HEK293 (cell line): ENCODE measurements at regions not wholly inside any gene's neighbourhood (a gene's known extent, or its start where the extent isn't known, plus 50 kb on each side); places are given as distances from the start of the nearest gene placed in this dataset.

Experiments
- CTCF ChIA-PET: fragments of 350-600 bp; formaldehyde crosslinking; extraction: SDS; loops from one replicate; lab custom pipeline; 2021; ENCODE audit warnings: antibody characterized with exemption; lab: Yijun Ruan, JAX
- POLR2A ChIA-PET: fragments of 300-600 bp; formaldehyde crosslinking; extraction: SDS; loops from one replicate; lab custom pipeline; 2020; ENCODE audit warnings: antibody characterized with exemption, inconsistent platforms; lab: Yijun Ruan, JAX
- H3K27ac ChIP-seq: fragments of 200-500 bp; sonication (Bioruptor generic); 2 replicates; pipeline ENCODE4 v1.5.1; 2014; ENCODE audit warnings: low read depth, low read length, control low read depth, inconsistent platforms; ENCODE audit errors: extremely low read depth
- H3K36me3 ChIP-seq, 2 experiments: fragments of 200-500 bp in 1 of 2; sonication (Bioruptor generic) in 1 of 2; 1 replicate in 1 of 2; 2 replicates in 1 of 2; pipeline ENCODE4 v1.5.1; 2014 to 2017; ENCODE audit warnings: inconsistent platforms in 2 of 2, low read length in 2 of 2; ENCODE audit not compliant: control insufficient read depth in 2 of 2, insufficient read depth in 1 of 2
- H3K4me1 ChIP-seq: fragments of 200-500 bp; sonication (Bioruptor generic); 2 replicates; pipeline ENCODE4 v1.5.1; 2014; ENCODE audit warnings: mild to moderate bottlenecking, low read length, inconsistent platforms; ENCODE audit not compliant: control insufficient read depth, insufficient read depth
- H3K4me3 ChIP-seq: 2 replicates; pipeline ENCODE4 v1.5.1; 2011; ENCODE audit warnings: low read depth, mild to moderate bottlenecking, control low read depth, low read length, moderate library complexity
- H3K9me3 ChIP-seq: fragments of 200-500 bp; sonication (Bioruptor generic); 2 replicates; pipeline ENCODE4 v1.5.1; 2014; ENCODE audit warnings: low read depth, low read length, inconsistent platforms; ENCODE audit not compliant: control insufficient read depth, insufficient read depth
- HOXC10 ChIP-seq: sonication (generic); formaldehyde crosslinking; IDR thresholded peaks from 2 replicates; pipeline ENCODE4 v1.8.1; 2023; ENCODE audit warnings: mild to moderate bottlenecking, missing genetic modification reagents
- KLF1 ChIP-seq: fragments of 450-650 bp; formaldehyde crosslinking; IDR thresholded peaks from 2 replicates; pipeline ENCODE4 v1.5.1; 2016; ENCODE audit warnings: missing biosample characterization, missing genetic modification characterization
- SCRT2 ChIP-seq: fragments of 450-650 bp; formaldehyde crosslinking; IDR thresholded peaks from 2 replicates; pipeline ENCODE4 v1.5.1; 2016; ENCODE audit warnings: missing biosample characterization, missing genetic modification characterization
- ZNF114 ChIP-seq: fragments of 450-650 bp; formaldehyde crosslinking; IDR thresholded peaks from 2 replicates; pipeline ENCODE4 v1.5.0; 2017; ENCODE audit warnings: missing biosample characterization, missing genetic modification characterization
- ZNF138 ChIP-seq: fragments of 450-650 bp; formaldehyde crosslinking; IDR thresholded peaks from 2 replicates; pipeline ENCODE4 v1.5.1; 2016; ENCODE audit warnings: missing biosample characterization, missing genetic modification characterization, borderline replicate concordance
- ZNF155 ChIP-seq: fragments of 450-650 bp; formaldehyde crosslinking; IDR thresholded peaks from 2 replicates; pipeline ENCODE4 v1.5.1; 2016; ENCODE audit warnings: missing biosample characterization, missing genetic modification characterization
- ZNF2 ChIP-seq: fragments of 450-650 bp; formaldehyde crosslinking; IDR thresholded peaks from 2 replicates; pipeline ENCODE4 v1.5.1; 2016; ENCODE audit warnings: missing biosample characterization, missing genetic modification characterization
- ZNF214 ChIP-seq: fragments of 450-650 bp; formaldehyde crosslinking; IDR thresholded peaks from 2 replicates; pipeline ENCODE4 v1.5.1; 2017; ENCODE audit warnings: missing biosample characterization, mild to moderate bottlenecking, missing genetic modification characterization, borderline replicate concordance
- ZNF266 ChIP-seq: fragments of 450-650 bp; formaldehyde crosslinking; IDR thresholded peaks from 2 replicates; pipeline ENCODE4 v1.5.1; 2016; ENCODE audit warnings: missing biosample characterization, missing genetic modification characterization, low read depth
- ZNF785 ChIP-seq: fragments of 450-650 bp; formaldehyde crosslinking; IDR thresholded peaks from 2 replicates; pipeline ENCODE4 v1.5.1; 2016; ENCODE audit warnings: missing biosample characterization, missing genetic modification characterization
- ZXDB ChIP-seq: fragments of 450-650 bp; formaldehyde crosslinking; IDR thresholded peaks from 2 replicates; pipeline ENCODE4 v1.5.1; 2016; ENCODE audit warnings: missing biosample characterization, missing genetic modification characterization
- TF ChIP-seq, protein P1 (sequence below): fragments of 450-650 bp; formaldehyde crosslinking; IDR thresholded peaks from 2 replicates; pipeline ENCODE4 v1.5.1; 2017; ENCODE audit warnings: missing biosample characterization, missing genetic modification characterization
- TF ChIP-seq, protein P2 (sequence below): fragments of 450-650 bp; formaldehyde crosslinking; conservative IDR thresholded peaks from 2 replicates; pipeline ENCODE4 v1.5.1; 2016; ENCODE audit warnings: low read depth, missing biosample characterization, missing genetic modification characterization
- TF ChIP-seq, protein P3 (sequence below): fragments of 450-650 bp; formaldehyde crosslinking; conservative IDR thresholded peaks from 2 replicates; pipeline ENCODE4 v1.5.1; 2016; ENCODE audit warnings: low read depth, missing biosample characterization, missing genetic modification characterization

DNA sequence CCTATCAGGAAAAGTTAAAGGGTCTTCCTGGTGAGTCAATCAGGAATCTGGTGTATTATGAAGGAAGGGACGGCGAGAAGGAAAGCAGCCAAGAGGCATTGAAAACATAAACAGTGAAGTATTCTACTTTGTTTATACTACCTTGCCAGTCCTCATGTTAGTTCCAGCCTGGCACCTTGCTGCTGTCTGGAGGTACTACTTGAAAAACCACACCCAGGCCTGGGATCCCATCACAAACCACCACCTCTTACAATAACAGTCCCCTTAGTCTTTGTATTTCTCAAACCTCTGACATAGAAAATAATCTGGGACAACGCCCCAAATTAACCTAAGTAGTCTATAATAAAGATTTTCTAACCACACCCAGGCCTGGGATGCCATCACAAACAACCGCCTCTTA, 676.7 kb upstream of the SOX9 start:
- CTCF ChIA-PET = no interaction called here
- Histone ChIP-seq H3K4me1 (peaks cover 24% of the 10 kb centered on the region), H3K9me3 (no peaks in the 10 kb centered on the region), H3K36me3 (no peaks in the 10 kb centered on the region), H3K27ac (no peak overlapping the region), H3K4me3 (no peak overlapping the region)
- POLR2A ChIA-PET = no interaction called here
- no peak for TF ChIP-seq ZXDB (tag by site-specific recombination)
- TF ChIP-seq ZNF155 = no peak
- no peak for TF ChIP-seq ZNF785 (tag by site-specific recombination)
- TF ChIP-seq KLF1 = peak; percentile 98
- TF ChIP-seq, protein P1, sequence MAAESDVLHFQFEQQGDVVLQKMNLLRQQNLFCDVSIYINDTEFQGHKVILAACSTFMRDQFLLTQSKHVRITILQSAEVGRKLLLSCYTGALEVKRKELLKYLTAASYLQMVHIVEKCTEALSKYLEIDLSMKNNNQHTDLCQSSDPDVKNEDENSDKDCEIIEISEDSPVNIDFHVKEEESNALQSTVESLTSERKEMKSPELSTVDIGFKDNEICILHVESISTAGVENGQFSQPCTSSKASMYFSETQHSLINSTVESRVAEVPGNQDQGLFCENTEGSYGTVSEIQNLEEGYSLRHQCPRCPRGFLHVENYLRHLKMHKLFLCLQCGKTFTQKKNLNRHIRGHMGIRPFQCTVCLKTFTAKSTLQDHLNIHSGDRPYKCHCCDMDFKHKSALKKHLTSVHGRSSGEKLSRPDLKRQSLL (tag by site-specific recombination) = no peak

GRCh38 chr17:71446645-71447437, 674.0 kb upstream of the SOX9 start:
- TF ChIP-seq SCRT2 (tag by site-specific recombination) (no peak), ZNF138 (no peak), ZNF2 (no peak), ZNF114 (tag by site-specific recombination) (no peak), ZNF214 (tag by site-specific recombination) (no peak), HOXC10 (CRISPR knock-in tag) (no peak), ZNF266 (tag by site-specific recombination) (no peak)
- TF ChIP-seq, protein P2, sequence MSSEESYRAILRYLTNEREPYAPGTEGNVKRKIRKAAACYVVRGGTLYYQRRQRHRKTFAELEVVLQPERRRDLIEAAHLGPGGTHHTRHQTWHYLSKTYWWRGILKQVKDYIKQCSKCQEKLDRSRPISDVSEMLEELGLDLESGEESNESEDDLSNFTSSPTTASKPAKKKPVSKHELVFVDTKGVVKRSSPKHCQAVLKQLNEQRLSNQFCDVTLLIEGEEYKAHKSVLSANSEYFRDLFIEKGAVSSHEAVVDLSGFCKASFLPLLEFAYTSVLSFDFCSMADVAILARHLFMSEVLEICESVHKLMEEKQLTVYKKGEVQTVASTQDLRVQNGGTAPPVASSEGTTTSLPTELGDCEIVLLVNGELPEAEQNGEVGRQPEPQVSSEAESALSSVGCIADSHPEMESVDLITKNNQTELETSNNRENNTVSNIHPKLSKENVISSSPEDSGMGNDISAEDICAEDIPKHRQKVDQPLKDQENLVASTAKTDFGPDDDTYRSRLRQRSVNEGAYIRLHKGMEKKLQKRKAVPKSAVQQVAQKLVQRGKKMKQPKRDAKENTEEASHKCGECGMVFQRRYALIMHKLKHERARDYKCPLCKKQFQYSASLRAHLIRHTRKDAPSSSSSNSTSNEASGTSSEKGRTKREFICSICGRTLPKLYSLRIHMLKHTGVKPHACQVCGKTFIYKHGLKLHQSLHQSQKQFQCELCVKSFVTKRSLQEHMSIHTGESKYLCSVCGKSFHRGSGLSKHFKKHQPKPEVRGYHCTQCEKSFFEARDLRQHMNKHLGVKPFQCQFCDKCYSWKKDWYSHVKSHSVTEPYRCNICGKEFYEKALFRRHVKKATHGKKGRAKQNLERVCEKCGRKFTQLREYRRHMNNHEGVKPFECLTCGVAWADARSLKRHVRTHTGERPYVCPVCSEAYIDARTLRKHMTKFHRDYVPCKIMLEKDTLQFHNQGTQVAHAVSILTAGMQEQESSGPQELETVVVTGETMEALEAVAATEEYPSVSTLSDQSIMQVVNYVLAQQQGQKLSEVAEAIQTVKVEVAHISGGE = no peak
- TF ChIP-seq, protein P3, sequence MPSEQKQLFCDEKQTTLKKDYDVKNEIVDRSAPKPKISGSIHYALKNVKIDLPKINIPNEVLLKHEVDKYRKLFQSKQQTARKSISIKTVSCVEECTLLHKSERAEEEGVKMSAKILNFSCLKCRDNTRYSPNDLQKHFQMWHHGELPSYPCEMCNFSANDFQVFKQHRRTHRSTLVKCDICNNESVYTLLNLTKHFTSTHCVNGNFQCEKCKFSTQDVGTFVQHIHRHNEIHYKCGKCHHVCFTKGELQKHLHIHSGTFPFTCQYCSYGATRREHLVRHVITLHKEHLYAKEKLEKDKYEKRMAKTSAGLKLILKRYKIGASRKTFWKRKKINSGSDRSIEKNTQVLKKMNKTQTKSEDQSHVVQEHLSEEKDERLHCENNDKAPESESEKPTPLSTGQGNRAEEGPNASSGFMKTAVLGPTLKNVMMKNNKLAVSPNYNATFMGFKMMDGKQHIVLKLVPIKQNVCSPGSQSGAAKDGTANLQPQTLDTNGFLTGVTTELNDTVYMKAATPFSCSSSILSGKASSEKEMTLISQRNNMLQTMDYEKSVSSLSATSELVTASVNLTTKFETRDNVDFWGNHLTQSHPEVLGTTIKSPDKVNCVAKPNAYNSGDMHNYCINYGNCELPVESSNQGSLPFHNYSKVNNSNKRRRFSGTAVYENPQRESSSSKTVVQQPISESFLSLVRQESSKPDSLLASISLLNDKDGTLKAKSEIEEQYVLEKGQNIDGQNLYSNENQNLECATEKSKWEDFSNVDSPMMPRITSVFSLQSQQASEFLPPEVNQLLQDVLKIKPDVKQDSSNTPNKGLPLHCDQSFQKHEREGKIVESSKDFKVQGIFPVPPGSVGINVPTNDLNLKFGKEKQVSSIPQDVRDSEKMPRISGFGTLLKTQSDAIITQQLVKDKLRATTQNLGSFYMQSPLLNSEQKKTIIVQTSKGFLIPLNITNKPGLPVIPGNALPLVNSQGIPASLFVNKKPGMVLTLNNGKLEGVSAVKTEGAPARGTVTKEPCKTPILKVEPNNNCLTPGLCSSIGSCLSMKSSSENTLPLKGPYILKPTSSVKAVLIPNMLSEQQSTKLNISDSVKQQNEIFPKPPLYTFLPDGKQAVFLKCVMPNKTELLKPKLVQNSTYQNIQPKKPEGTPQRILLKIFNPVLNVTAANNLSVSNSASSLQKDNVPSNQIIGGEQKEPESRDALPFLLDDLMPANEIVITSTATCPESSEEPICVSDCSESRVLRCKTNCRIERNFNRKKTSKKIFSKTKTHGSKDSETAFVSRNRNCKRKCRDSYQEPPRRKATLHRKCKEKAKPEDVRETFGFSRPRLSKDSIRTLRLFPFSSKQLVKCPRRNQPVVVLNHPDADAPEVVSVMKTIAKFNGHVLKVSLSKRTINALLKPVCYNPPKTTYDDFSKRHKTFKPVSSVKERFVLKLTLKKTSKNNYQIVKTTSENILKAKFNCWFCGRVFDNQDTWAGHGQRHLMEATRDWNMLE (tag by site-specific recombination) = no peak
- H3K4me3 ChIP-seq = no peak overlapping the region
- H3K36me3 ChIP-seq = no peaks in the 10 kb centered on the region
- H3K9me3 ChIP-seq = no peaks in the 10 kb centered on the region
- ChIA-PET POLR2A (no interaction called here), CTCF (no interaction called here)
- H3K27ac ChIP-seq = no peak overlapping the region
- peaks cover 16% of the 10 kb centered on the region for H3K4me1 ChIP-seq
